ENCODE measurements at regions not wholly inside any gene's neighbourhood (a gene's known extent, or its start where the extent isn't known, plus 50 kb on each side); places are given as distances from the start of the nearest gene placed in this dataset.
"Not testable (repeated sequence)": the region's sequence is repeated elsewhere in the genome, so short reads cannot be mapped to it uniquely, and the experiment has no call there.

DNA sequence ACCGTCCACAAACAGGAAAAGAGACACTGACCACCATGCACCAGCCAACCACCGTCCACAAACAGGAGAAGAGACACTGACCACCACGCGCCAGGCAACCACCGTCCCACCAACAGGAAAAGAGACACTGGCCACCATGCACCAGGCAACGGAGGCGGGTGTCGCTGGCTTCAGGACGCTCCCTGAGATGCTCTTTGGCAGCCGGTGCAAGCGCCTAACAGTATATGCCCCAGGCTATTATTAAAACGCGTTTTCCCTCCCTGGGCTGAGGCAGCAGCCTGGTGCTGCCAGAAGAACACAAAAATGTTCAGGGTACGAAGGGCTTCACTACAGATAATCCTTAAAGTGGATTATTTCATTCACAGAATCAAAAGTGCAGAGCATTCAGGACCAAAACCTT is 235.1 kb downstream of the DLL1 start:
- TF ChIP-seq, protein P1, sequence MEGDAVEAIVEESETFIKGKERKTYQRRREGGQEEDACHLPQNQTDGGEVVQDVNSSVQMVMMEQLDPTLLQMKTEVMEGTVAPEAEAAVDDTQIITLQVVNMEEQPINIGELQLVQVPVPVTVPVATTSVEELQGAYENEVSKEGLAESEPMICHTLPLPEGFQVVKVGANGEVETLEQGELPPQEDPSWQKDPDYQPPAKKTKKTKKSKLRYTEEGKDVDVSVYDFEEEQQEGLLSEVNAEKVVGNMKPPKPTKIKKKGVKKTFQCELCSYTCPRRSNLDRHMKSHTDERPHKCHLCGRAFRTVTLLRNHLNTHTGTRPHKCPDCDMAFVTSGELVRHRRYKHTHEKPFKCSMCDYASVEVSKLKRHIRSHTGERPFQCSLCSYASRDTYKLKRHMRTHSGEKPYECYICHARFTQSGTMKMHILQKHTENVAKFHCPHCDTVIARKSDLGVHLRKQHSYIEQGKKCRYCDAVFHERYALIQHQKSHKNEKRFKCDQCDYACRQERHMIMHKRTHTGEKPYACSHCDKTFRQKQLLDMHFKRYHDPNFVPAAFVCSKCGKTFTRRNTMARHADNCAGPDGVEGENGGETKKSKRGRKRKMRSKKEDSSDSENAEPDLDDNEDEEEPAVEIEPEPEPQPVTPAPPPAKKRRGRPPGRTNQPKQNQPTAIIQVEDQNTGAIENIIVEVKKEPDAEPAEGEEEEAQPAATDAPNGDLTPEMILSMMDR (conservative IDR thresholded peaks at IDR 0.05; ENCODE audit: low read depth, low read length): not testable (repeated sequence)
- not testable (repeated sequence) for TF ChIP-seq EZH2 (IDR thresholded peaks at IDR 0.05; ENCODE audit: borderline replicate concordance, low read depth, low read length, poor library complexity, severe bottlenecking)
